HFFc6 (cell line): ENCODE measurements at regions not wholly inside any gene's neighbourhood (a gene's known extent, or its start where the extent isn't known, plus 50 kb on each side); places are given as distances from the start of the nearest gene placed in this dataset.

Source experiments
- DNase-seq: peaks from one replicate; pipeline ENCODE4 v3.0.0-alpha.2; 2018
- H3K27ac Mint-ChIP-seq: 2 replicates; pipeline ENCODE4 v1.8.0; 2020; ENCODE audit warnings: mild to moderate bottlenecking, mixed read lengths
- H3K27me3 Mint-ChIP-seq: 2 replicates; pipeline ENCODE4 v1.8.0; 2021; ENCODE audit warnings: mild to moderate bottlenecking, moderate library complexity, mixed read lengths; ENCODE audit not compliant: insufficient read depth
- H3K36me3 Mint-ChIP-seq: 2 replicates; pipeline ENCODE4 v1.8.0; 2021; ENCODE audit warnings: low read depth, mixed read lengths
- H3K4me1 Mint-ChIP-seq: 2 replicates; pipeline ENCODE4 v1.8.0; 2020; ENCODE audit warnings: low read depth, mixed read lengths
- H3K4me3 Mint-ChIP-seq: 2 replicates; pipeline ENCODE4 v1.8.0; 2020; ENCODE audit warnings: mild to moderate bottlenecking, moderate library complexity, mixed read lengths
- H3K9me3 Mint-ChIP-seq: 2 replicates; pipeline ENCODE4 v1.8.0; 2020; ENCODE audit warnings: mild to moderate bottlenecking, mixed read lengths
- TF ChIP-seq, protein P1 (sequence below): fragments of 200-600 bp; sonication (generic); IDR thresholded peaks from 2 replicates; pipeline ENCODE4 v1.5.0; 2021; ENCODE audit warnings: antibody characterized with exemption, mild to moderate bottlenecking

GRCh38 chr2:9103663-9104277 lies 100.3 kb upstream of the MBOAT2 start:
- TF ChIP-seq, protein P1, sequence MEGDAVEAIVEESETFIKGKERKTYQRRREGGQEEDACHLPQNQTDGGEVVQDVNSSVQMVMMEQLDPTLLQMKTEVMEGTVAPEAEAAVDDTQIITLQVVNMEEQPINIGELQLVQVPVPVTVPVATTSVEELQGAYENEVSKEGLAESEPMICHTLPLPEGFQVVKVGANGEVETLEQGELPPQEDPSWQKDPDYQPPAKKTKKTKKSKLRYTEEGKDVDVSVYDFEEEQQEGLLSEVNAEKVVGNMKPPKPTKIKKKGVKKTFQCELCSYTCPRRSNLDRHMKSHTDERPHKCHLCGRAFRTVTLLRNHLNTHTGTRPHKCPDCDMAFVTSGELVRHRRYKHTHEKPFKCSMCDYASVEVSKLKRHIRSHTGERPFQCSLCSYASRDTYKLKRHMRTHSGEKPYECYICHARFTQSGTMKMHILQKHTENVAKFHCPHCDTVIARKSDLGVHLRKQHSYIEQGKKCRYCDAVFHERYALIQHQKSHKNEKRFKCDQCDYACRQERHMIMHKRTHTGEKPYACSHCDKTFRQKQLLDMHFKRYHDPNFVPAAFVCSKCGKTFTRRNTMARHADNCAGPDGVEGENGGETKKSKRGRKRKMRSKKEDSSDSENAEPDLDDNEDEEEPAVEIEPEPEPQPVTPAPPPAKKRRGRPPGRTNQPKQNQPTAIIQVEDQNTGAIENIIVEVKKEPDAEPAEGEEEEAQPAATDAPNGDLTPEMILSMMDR: no peak
- Mint-ChIP-seq H3K27me3 (no peaks in the 10 kb centered on the region; the same call in 1 of the 2 replicates), H3K27ac (no peak overlapping the region), H3K9me3 (no peaks in the 10 kb centered on the region), H3K4me1 (peaks cover 19% of the 10 kb centered on the region), H3K4me3 (no peak overlapping the region), H3K36me3 (no peaks in the 10 kb centered on the region)
- no peak for DNase-seq

- TF ChIP-seq, protein P1: no peak
- Mint-ChIP-seq H3K4me1 (peaks cover 24% of the 10 kb centered on the region), H3K27me3 (no peaks in the 10 kb centered on the region; the same call in 1 of the 2 replicates), H3K9me3 (no peaks in the 10 kb centered on the region), H3K27ac (no peak overlapping the region), H3K4me3 (no peak overlapping the region), H3K36me3 (no peaks in the 10 kb centered on the region)
- no peak for DNase-seq
These were observed 99.6 kb upstream of the MBOAT2 start for GRCh38 chr2:9102861-9103662.

- DNase-seq: no peak
- Mint-ChIP-seq H3K4me3 (no peak overlapping the region), H3K27ac (no peak overlapping the region), H3K4me1 (peaks cover 26% of the 10 kb centered on the region), H3K9me3 (no peaks in the 10 kb centered on the region), H3K27me3 (no peaks in the 10 kb centered on the region; the same call in 1 of the 2 replicates), H3K36me3 (no peaks in the 10 kb centered on the region)
- TF ChIP-seq, protein P1: no peak
These were observed 98.4 kb upstream of the MBOAT2 start for GRCh38 chr2:9101763-9102425.

DNA sequence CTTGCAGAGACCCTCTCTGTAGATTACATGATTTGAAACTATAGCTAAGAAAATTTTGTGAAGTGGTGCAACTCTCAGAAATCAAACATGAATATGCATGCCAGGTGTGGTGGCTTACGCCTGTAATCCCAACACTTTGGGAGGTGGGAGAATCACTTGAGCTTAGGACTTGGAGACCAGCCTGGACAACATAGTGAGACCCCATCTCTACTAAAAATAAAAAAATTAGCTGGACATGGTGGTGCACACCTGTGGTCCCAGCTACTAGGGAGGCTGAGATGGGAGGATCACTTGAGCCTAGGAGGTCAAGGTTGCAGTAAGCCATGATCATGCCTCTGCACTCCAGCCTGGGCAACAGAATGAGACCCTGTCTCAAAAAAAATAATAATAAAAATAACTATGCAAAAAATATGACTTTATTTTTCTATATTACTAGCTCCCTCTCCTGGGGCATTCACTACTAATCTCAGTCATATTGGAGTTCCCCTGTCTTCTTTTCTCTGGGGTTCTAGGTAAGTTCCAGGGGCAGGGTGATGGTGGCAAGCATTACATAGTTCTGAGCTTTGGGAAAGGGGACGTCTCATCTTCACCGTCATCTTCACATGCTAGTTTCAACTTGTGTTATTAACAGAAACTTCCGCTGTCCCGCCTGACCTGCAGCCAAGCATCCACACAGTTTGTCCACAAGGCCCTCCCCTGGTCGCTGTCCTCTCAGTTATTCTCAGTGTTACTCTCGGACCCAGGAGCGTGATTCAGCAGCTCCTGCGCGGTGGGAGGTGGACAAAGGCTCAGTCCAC lies 96.8 kb upstream of the MBOAT2 start:
- Mint-ChIP-seq H3K4me3 (no peak overlapping the region), H3K4me1 (peaks cover 23% of the 10 kb centered on the region), H3K9me3 (no peaks in the 10 kb centered on the region), H3K36me3 (no peaks in the 10 kb centered on the region), H3K27ac (no peak overlapping the region), H3K27me3 (no peaks in the 10 kb centered on the region)
- TF ChIP-seq, protein P1: no peak; the same call in 1 of the 2 replicates
- no peak for DNase-seq

DNA sequence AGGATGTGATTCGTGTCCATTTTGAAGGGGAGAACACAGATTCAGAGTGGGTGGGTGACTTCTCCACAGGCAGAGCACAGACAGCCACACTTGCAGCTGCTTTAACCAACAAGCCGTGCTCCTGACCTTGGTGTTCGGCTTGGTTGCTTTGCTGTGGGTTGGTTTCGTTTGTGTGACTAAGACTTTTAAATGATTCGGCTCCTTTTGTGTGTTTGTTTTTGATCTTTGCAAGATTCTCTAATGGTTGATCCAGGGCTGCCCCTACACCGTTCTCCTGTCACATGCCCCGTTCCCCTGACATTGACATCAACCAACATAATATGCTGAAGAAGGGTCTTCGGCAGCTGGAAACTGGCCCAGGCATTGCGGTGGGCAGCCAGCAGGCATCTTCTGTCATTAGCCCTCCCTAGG lies 95.9 kb upstream of the MBOAT2 start:
- DNase-seq: peak; percentile 37
- peaks cover under 1% of the 10 kb centered on the region; the same call in 1 of the 2 replicates for H3K27me3 Mint-ChIP-seq
- H3K36me3 Mint-ChIP-seq: no peaks in the 10 kb centered on the region
- H3K9me3 Mint-ChIP-seq: no peaks in the 10 kb centered on the region
- peak overlapping the region; percentile 78 for H3K27ac Mint-ChIP-seq
- H3K4me3 Mint-ChIP-seq: peak overlapping the region; percentile 44
- H3K4me1 Mint-ChIP-seq: peaks cover 23% of the 10 kb centered on the region
- TF ChIP-seq, protein P1: no peak
